VCaP (cell line): ENCODE measurements at regions not wholly inside any gene's neighbourhood (a gene's known extent, or its start where the extent isn't known, plus 50 kb on each side); places are given as distances from the start of the nearest gene placed in this dataset.

Experiments
- H3K27ac ChIP-seq: fragments of 450-650 bp; 2 replicates; pipeline ENCODE4 v1.5.1; 2017
- CTCF ChIP-seq: fragments of 450-650 bp; conservative IDR thresholded peaks from 2 replicates; pipeline ENCODE4 v1.5.1; 2017; ENCODE audit warnings: mild to moderate bottlenecking, moderate library complexity

DNA sequence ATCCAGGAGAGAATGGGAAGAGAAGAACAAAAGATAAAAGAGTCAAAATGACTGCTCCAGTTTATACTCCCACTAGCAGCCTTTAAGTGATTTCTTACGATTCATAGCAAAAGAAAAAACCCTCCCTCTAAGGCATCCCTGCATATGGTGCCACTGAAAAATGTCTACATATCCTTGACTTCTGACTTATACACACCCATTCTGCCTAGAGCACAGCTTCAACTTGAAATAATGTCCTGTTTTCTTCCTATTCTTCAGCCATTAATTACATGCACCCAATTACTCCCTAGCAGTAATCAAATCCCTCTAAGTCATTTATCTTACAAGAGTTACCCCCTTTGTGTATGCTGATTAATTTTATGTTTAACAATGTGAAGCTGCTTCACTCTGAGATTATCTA lies 393.5 kb downstream of the HTR7 start:
- no peak overlapping the region for H3K27ac ChIP-seq
- TF ChIP-seq CTCF, result no peak

GRCh38 chr10:90470966-90471365 lies 386.9 kb downstream of the HTR7 start:
- TF ChIP-seq CTCF, result no peak

DNA sequence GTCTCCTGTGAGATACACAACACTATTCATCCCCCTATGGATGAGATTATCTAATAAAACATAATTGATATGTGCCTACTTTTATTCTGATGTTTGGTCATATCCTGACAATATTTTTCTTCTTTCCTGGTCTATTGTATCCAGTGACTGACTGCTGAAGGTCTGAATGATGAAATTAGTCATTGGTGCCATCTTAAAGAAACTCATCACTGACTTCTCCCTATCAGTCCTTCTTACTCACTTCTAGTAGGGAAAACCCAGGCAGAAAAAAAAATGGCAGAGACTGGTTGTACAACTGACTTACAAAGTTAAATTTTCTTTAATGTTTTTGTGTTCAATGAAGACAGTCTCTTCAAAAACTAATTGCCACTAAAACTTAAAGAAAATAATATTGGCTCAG lies 377.4 kb downstream of the HTR7 start:
- no peak overlapping the region for H3K27ac ChIP-seq
- TF ChIP-seq CTCF, result no peak

More at GRCh38 chr10:90470966-90471365, 386.9 kb downstream of the HTR7 start:
- no peak overlapping the region for H3K27ac ChIP-seq

GRCh38 chr10:90481326-90481923 lies 376.4 kb downstream of the HTR7 start:
- no peak overlapping the region for H3K27ac ChIP-seq
- TF ChIP-seq CTCF, result no peak

DNA sequence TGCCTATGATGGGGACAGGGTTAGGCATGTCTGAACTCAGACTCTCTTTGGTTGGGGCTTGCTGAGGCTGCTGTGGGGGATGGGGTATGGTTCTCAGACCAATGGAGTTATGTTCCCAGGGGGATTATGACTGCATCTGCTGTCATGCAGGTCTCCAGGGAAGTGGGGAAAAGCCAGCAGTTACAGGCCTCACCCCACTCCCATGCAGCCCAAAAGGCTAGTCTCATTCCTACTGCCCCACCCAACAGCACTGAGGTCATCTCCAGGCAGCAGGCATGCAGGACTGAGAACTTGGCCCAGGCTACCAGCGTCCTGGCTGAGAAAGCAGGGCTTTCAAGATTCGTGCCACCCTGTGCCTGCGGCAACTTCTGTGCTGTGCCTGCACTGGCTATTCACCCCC lies 373.3 kb downstream of the HTR7 start:
- H3K27ac ChIP-seq, result no peak overlapping the region
- no peak for TF ChIP-seq CTCF

DNA sequence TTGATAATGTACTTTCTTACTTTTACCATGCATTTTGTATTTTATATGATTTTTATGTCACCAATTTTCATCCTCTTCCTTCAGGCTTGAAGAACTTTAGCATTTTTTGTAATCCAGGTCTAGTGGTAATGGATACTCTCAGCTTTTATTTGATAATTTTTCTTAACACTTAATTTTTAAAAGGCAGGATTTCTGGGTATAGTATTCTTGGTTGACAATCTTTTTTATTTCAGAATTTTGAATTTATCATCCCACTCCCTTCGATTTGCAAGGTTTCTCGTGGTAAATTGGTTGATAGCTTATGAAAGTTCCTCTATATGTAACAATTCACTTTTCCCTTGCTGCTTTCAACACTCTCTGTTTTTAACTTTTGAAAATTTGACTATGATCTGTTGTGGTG lies 363.7 kb downstream of the HTR7 start:
- TF ChIP-seq CTCF, result no peak
- H3K27ac ChIP-seq, result no peak overlapping the region

- TF ChIP-seq CTCF, result no peak
- H3K27ac ChIP-seq, result no peak overlapping the region
These were observed 353.7 kb downstream of the HTR7 start for GRCh38 chr10:90504172-90504571.
